ENCODE measurements at regions not wholly inside any gene's neighbourhood (a gene's known extent, or its start where the extent isn't known, plus 50 kb on each side); places are given as distances from the start of the nearest gene placed in this dataset.
"Not testable (repeated sequence)": the region's sequence is repeated elsewhere in the genome, so short reads cannot be mapped to it uniquely, and the experiment has no call there.

DNA sequence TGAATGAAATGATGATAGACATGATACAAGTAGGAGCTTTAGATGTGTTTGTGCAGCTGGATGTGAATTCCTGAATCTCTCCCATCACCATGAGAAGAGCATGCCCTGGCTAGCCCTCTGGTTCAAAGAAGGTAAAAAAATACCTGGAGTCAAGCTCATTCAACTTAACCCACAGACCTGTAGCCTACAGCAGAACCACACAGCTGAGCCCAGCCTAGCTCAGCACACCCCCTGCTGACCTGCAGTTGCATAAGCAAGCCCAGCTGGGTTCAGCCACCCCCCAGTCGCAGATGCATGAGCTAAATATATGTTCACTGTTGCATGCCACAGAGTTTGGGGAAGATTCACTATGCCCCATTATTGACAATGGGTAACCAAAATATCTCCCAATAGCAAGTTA is 130.6 kb upstream of the RRN3 start:
- CTCF ChIA-PET; DNase-seq; intact Hi-C loops (cut with DNase I, micrococcal nuclease); POLR2A ChIA-PET; H3K4me1 ChIP-seq (ENCODE audit: insufficient read depth, low read length); H3K4me3 ChIP-seq (ENCODE audit: low read length); H3K4me3 Mint-ChIP-seq; H3K27ac ChIP-seq (ENCODE audit: low read depth in 1 of 2, low read length in 2 of 2); H3K9me3 Mint-ChIP-seq; H3K27ac Mint-ChIP-seq; H3K4me1 Mint-ChIP-seq (ENCODE audit: low read depth); H3K9me3 ChIP-seq (ENCODE audit: control insufficient read depth in 1 of 2, insufficient read depth in 1 of 2, low read length in 2 of 2); H3K36me3 ChIP-seq (ENCODE audit: insufficient read depth, low read length); H3K27me3 ChIP-seq (ENCODE audit: control insufficient read depth in 1 of 2, insufficient read depth in 2 of 2, low read length in 2 of 2); ATAC-seq (ENCODE audit: poor library complexity); H3K36me3 Mint-ChIP-seq (ENCODE audit: low read depth): not testable (repeated sequence)
- H3K27me3 Mint-ChIP-seq = peaks cover 18% of the 10 kb centered on the region

DNA sequence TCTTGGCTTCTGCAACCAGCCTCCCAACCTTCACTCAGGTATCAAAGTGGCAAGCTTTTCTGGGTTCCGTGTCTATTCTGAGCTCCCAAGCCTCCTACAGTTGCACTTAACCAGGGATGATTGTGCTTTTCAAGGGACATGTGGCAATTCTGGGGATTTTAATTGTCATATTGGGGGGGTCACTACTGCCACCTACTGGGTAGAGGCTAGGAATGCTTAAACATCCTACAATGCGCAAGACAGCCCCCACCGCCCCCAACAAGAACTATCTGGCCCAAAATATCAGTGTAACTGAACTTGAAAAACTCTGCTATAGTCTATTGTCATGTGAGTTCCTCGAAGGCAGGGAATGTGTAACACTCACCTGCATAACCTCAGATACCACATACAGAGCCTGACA is 129.3 kb upstream of the RRN3 start:
- H3K4me1 Mint-ChIP-seq (ENCODE audit: low read depth); H3K4me3 ChIP-seq (ENCODE audit: low read length); H3K36me3 Mint-ChIP-seq (ENCODE audit: low read depth); H3K4me1 ChIP-seq (ENCODE audit: insufficient read depth, low read length); intact Hi-C loops (cut with DNase I, micrococcal nuclease); ATAC-seq (ENCODE audit: poor library complexity); CTCF ChIA-PET; H3K36me3 ChIP-seq (ENCODE audit: insufficient read depth, low read length); H3K27me3 ChIP-seq (ENCODE audit: control insufficient read depth in 1 of 2, insufficient read depth in 2 of 2, low read length in 2 of 2); H3K9me3 ChIP-seq (ENCODE audit: control insufficient read depth in 1 of 2, insufficient read depth in 1 of 2, low read length in 2 of 2); H3K4me3 Mint-ChIP-seq; POLR2A ChIA-PET; H3K27ac ChIP-seq (ENCODE audit: low read depth in 1 of 2, low read length in 2 of 2); H3K9me3 Mint-ChIP-seq; H3K27ac Mint-ChIP-seq; DNase-seq: not testable (repeated sequence)
- H3K27me3 Mint-ChIP-seq = peaks cover 18% of the 10 kb centered on the region

DNA sequence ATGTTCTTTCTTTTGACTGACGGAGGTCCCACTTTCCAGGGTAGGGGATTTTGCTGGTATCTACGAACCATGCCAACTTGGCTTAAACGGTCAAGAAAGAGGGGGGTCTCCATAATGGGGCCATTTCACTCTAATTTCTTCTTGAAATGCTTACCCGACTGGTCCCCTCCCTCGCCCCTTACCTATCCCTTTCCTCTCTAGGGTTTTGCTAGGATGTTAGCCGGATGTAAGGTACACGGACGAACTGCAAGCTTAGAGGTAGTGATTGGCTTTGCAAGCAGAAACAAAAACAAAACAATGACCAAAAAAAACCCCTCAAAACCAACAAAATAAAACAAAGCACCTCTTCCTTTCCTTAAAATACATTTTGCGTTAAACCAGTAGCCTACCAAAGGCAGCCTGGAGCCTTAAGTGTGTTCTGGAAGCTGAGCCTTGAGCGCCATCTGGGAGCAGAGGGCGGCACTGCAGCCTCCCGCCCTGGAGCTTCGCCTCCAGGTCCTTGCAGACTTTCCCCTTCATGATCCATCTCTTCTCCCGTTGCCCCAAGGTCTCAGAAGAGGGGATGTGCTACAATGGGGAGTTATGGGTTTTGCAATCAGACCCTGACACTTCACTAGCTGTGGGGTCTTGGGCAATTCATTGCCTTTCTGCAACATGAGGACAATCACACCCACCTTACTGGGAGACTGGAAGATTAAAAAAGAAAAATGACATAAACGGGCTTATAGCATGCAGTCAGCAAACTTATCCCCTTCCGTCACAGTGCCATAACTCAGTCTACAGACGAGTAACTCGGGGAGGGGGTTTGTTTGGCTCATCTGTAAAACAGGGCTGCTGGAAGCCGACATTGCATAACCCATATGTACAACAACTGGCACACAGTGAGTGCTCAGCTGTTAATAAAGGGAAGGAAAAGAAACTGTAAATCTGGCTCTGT is 125.9 kb upstream of the RRN3 start:
- H3K9me3 Mint-ChIP-seq; H3K4me3 ChIP-seq (ENCODE audit: low read length); H3K36me3 ChIP-seq (ENCODE audit: insufficient read depth, low read length); POLR2A ChIA-PET; H3K4me1 Mint-ChIP-seq (ENCODE audit: low read depth); H3K4me3 Mint-ChIP-seq; H3K36me3 Mint-ChIP-seq (ENCODE audit: low read depth); H3K27me3 ChIP-seq (ENCODE audit: control insufficient read depth in 1 of 2, insufficient read depth in 2 of 2, low read length in 2 of 2); intact Hi-C loops (cut with DNase I, micrococcal nuclease); CTCF ChIA-PET; H3K4me1 ChIP-seq (ENCODE audit: insufficient read depth, low read length); H3K27ac Mint-ChIP-seq; H3K9me3 ChIP-seq (ENCODE audit: control insufficient read depth in 1 of 2, insufficient read depth in 1 of 2, low read length in 2 of 2); H3K27ac ChIP-seq (ENCODE audit: low read depth in 1 of 2, low read length in 2 of 2): not testable (repeated sequence)
- peak; percentile 84 for ATAC-seq (ENCODE audit: poor library complexity)
- H3K27me3 Mint-ChIP-seq = peaks cover 15% of the 10 kb centered on the region
- DNase-seq = peak in 5 of 14 experiments; percentile 1 to 26 (median 5)
- TF ChIP-seq, protein P1, sequence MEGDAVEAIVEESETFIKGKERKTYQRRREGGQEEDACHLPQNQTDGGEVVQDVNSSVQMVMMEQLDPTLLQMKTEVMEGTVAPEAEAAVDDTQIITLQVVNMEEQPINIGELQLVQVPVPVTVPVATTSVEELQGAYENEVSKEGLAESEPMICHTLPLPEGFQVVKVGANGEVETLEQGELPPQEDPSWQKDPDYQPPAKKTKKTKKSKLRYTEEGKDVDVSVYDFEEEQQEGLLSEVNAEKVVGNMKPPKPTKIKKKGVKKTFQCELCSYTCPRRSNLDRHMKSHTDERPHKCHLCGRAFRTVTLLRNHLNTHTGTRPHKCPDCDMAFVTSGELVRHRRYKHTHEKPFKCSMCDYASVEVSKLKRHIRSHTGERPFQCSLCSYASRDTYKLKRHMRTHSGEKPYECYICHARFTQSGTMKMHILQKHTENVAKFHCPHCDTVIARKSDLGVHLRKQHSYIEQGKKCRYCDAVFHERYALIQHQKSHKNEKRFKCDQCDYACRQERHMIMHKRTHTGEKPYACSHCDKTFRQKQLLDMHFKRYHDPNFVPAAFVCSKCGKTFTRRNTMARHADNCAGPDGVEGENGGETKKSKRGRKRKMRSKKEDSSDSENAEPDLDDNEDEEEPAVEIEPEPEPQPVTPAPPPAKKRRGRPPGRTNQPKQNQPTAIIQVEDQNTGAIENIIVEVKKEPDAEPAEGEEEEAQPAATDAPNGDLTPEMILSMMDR (IDR thresholded peaks at IDR 0.05) = peak; percentile 64

DNA sequence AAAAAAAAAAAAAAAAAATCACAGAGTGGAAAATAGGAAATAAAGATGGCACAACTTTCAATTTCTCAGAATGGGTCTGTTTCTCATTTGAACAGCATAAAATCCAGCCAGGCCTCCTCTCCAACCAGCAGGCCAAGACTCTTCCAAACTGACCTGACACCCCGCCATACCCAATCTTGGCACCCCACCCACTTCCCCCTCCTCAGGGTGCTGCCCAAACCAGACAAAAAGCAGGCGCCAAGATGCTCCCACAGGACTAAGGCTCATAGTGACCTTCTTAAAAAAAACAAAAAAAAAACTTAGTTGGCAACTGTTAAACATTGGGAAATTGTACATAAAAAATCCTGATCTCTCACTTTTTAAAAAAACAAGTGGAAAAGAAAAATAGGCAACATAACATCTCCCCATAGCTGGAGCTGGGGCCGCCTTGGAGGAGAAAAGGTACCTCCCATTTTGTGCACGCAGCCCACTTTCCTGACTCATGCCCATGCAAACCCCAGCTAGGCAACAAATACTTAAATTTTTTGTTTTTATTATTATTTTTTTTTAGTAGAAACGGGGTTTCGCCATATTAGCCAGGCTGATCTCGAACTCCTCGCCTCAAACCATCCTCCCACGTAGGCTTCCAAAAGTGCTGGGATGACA is 124.9 kb upstream of the RRN3 start:
- H3K4me3 Mint-ChIP-seq; H3K4me1 Mint-ChIP-seq (ENCODE audit: low read depth); H3K36me3 Mint-ChIP-seq (ENCODE audit: low read depth); H3K27ac Mint-ChIP-seq; CTCF ChIA-PET; H3K36me3 ChIP-seq (ENCODE audit: insufficient read depth, low read length); H3K27me3 ChIP-seq (ENCODE audit: control insufficient read depth in 1 of 2, insufficient read depth in 2 of 2, low read length in 2 of 2); H3K9me3 Mint-ChIP-seq; H3K4me1 ChIP-seq (ENCODE audit: insufficient read depth, low read length); POLR2A ChIA-PET; H3K9me3 ChIP-seq (ENCODE audit: control insufficient read depth in 1 of 2, insufficient read depth in 1 of 2, low read length in 2 of 2); intact Hi-C loops (cut with DNase I, micrococcal nuclease); H3K4me3 ChIP-seq (ENCODE audit: low read length); DNase-seq; H3K27ac ChIP-seq (ENCODE audit: low read depth in 1 of 2, low read length in 2 of 2); ATAC-seq (ENCODE audit: poor library complexity): not testable (repeated sequence)
- H3K27me3 Mint-ChIP-seq = peaks cover 15% of the 10 kb centered on the region

DNA sequence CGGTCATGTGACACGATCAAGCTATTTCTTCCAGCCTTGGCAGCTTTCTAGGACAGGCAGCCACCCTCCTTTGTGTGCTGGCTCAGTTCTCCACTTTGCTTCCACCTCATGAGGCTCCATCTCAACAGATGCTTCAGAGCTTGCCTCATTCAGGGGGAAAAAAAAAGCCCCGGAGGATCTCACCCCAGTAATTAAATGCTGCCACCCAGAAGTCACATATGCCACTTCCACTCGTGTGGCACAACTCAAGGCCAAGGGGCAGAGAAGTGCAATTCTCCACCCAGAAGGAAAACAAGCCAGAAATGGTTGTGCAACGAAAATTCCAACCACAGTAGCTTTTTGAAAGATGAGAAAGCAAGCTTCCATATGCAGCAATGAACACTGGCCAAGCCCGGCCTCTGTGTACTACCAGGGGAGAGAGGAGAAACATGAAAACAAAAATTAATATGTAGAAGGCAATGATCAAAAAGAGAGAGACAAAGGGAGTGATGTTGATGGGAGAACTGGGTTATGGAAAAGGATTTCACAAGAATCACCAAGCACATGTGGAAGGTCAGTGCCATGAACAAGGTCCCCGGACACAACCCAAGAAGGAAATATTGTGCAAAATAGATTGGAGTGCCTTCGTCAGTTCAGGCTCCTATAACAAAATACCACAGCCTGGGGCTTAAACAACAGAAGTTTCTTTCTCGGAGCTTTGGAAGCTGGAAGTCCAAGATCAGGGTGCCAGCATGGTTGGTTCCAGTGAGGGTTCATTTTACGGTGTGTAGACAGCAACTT is 113.3 kb upstream of the RRN3 start:
- H3K36me3 ChIP-seq (ENCODE audit: insufficient read depth, low read length); CTCF ChIA-PET; H3K4me1 ChIP-seq (ENCODE audit: insufficient read depth, low read length); H3K4me3 ChIP-seq (ENCODE audit: low read length); H3K27me3 Mint-ChIP-seq; intact Hi-C loops (cut with DNase I, micrococcal nuclease); DNase-seq; ATAC-seq (ENCODE audit: poor library complexity); H3K27me3 ChIP-seq (ENCODE audit: control insufficient read depth in 1 of 2, insufficient read depth in 2 of 2, low read length in 2 of 2); H3K27ac Mint-ChIP-seq; H3K4me3 Mint-ChIP-seq; H3K9me3 ChIP-seq (ENCODE audit: control insufficient read depth in 1 of 2, insufficient read depth in 1 of 2, low read length in 2 of 2); H3K9me3 Mint-ChIP-seq; H3K4me1 Mint-ChIP-seq (ENCODE audit: low read depth); H3K36me3 Mint-ChIP-seq (ENCODE audit: low read depth); POLR2A ChIA-PET; H3K27ac ChIP-seq (ENCODE audit: low read depth in 1 of 2, low read length in 2 of 2): not testable (repeated sequence)

DNA sequence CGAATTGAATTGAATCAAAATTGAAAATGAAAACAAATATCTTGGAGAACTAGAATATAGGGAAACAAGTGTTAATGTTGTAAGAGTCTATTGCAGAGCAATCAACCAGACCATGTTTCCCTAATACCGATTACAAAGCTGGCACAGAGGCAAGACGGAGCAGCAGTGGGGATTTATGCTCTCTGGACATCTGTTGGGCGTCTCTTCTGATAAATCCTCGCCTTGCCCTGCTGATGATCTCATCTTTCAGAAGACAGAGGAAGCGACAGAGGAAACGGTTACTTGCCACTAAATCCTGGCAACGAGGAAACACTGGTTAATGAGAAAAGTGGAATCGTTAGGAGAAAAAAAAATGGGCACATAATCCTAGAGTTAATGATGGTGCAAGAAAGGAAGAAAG is 112.4 kb upstream of the RRN3 start:
- DNase-seq; POLR2A ChIA-PET; H3K9me3 ChIP-seq (ENCODE audit: control insufficient read depth in 1 of 2, insufficient read depth in 1 of 2, low read length in 2 of 2); H3K4me1 ChIP-seq (ENCODE audit: insufficient read depth, low read length); H3K27ac ChIP-seq (ENCODE audit: low read depth in 1 of 2, low read length in 2 of 2); ATAC-seq (ENCODE audit: poor library complexity); CTCF ChIA-PET; H3K9me3 Mint-ChIP-seq; H3K27me3 ChIP-seq (ENCODE audit: control insufficient read depth in 1 of 2, insufficient read depth in 2 of 2, low read length in 2 of 2); H3K27ac Mint-ChIP-seq; H3K27me3 Mint-ChIP-seq; H3K36me3 ChIP-seq (ENCODE audit: insufficient read depth, low read length); H3K4me3 Mint-ChIP-seq; H3K4me3 ChIP-seq (ENCODE audit: low read length); H3K4me1 Mint-ChIP-seq (ENCODE audit: low read depth); H3K36me3 Mint-ChIP-seq (ENCODE audit: low read depth); intact Hi-C loops (cut with DNase I, micrococcal nuclease): not testable (repeated sequence)
